GM10266 (cell line): ENCODE measurements at regions not wholly inside any gene's neighbourhood (a gene's known extent, or its start where the extent isn't known, plus 50 kb on each side); places are given as distances from the start of the nearest gene placed in this dataset.

Experiments used
- DNase-seq: peaks from one replicate; pipeline ENCODE4 v3.0.0; 2012; ENCODE audit errors: extremely low spot score
- CTCF ChIP-seq: IDR thresholded peaks from 2 replicates; pipeline ENCODE4 v1.5.1; 2012; ENCODE audit warnings: mild to moderate bottlenecking, low read depth; ENCODE audit not compliant: control insufficient read depth, insufficient read depth; ENCODE audit errors: missing control alignments

GRCh38 chr4:18134111-18134510 is 112.6 kb upstream of the LCORL start:
- no peak for TF ChIP-seq CTCF
- DNase-seq = no peak

GRCh38 chr4:18130256-18130655 is 108.7 kb upstream of the LCORL start:
- DNase-seq = no peak
- no peak for TF ChIP-seq CTCF

GRCh38 chr4:18128241-18128640 is 106.7 kb upstream of the LCORL start:
- TF ChIP-seq CTCF = no peak
- DNase-seq = no peak

GRCh38 chr4:18127030-18127429 is 105.5 kb upstream of the LCORL start:
- no peak for TF ChIP-seq CTCF
- no peak for DNase-seq

GRCh38 chr4:18113710-18114331 is 92.3 kb upstream of the LCORL start:
- no peak for DNase-seq
- TF ChIP-seq CTCF = no peak

- no peak for TF ChIP-seq CTCF
- no peak for DNase-seq
Observed at GRCh38 chr4:18111081-18111480, 89.5 kb upstream of the LCORL start.

GRCh38 chr4:18110099-18110498 is 88.5 kb upstream of the LCORL start:
- no peak for DNase-seq
- TF ChIP-seq CTCF = no peak
